Stomach (tissue), 4 donors: ENCODE measurements at regions not wholly inside any gene's neighbourhood (a gene's known extent, or its start where the extent isn't known, plus 50 kb on each side); places are given as distances from the start of the nearest gene placed in this dataset.

Experiments
- CTCF ChIP-seq, 7 experiments: fragments of 450-650 bp in 4 of 7; fragments of 200-600 bp in 3 of 7; sonication (generic) in 3 of 7; IDR thresholded peaks; one replicate each; pipeline ENCODE4 v1.5.1; 2016 to 2019; ENCODE audit warnings: antibody characterized with exemption in 7 of 7, control low read depth in 2 of 7, mild to moderate bottlenecking in 1 of 7
- EP300 ChIP-seq: sonication (generic); formaldehyde crosslinking; IDR thresholded peaks from one replicate; pipeline ENCODE4 v1.6.1; 2017; ENCODE audit warnings: antibody characterized with exemption
- POLR2A ChIP-seq, 4 donors: fragments of 450-650 bp; IDR thresholded peaks; one replicate each; pipeline ENCODE4 v1.6.1; 2016; ENCODE audit warnings: antibody characterized with exemption in 4 of 4, control low read depth in 2 of 4, mild to moderate bottlenecking in 1 of 4, moderate library complexity in 1 of 4
- POLR2AphosphoS5 ChIP-seq, 3 donors: sonication (generic); formaldehyde crosslinking; IDR thresholded peaks; one replicate each; pipeline ENCODE4 v1.6.1; 2016; ENCODE audit warnings: antibody characterized with exemption in 3 of 3

- TF ChIP-seq CTCF (IDR thresholded peaks at IDR 0.05): no peak
- no peak for TF ChIP-seq POLR2AphosphoS5 (IDR thresholded peaks at IDR 0.05)
- TF ChIP-seq EP300: no peak
- no peak for TF ChIP-seq POLR2A (IDR thresholded peaks at IDR 0.05)
Observed at GRCh38 chr2:167510071-167510759, 621.9 kb downstream of the XIRP2 start.
